Loucy (cell line): ENCODE measurements at regions not wholly inside any gene's neighbourhood (a gene's known extent, or its start where the extent isn't known, plus 50 kb on each side); places are given as distances from the start of the nearest gene placed in this dataset.

Experiments used
- H2AFZ ChIP-seq: fragments of 200-600 bp; sonication (generic); 2 replicates; pipeline ENCODE4 v1.6.0; 2016; ENCODE audit warnings: antibody characterized with exemption, mild to moderate bottlenecking, low read length, moderate library complexity
- H3F3A ChIP-seq: fragments of 200-600 bp; 2 replicates; pipeline ENCODE4 v1.6.0; 2016; ENCODE audit warnings: antibody characterized with exemption, low read depth, mild to moderate bottlenecking
- H3K27me3 ChIP-seq: fragments of 200-600 bp; sonication (generic); 2 replicates; pipeline ENCODE4 v1.6.1; 2014; ENCODE audit warnings: low read length, mild to moderate bottlenecking; ENCODE audit not compliant: insufficient read depth, poor library complexity, severe bottlenecking
- H3K36me3 ChIP-seq: fragments of 200-600 bp; sonication (generic); 2 replicates; pipeline ENCODE4 v1.6.1; 2016; ENCODE audit warnings: low read length; ENCODE audit not compliant: insufficient read depth
- H3K4me1 ChIP-seq: fragments of 200-600 bp; sonication (generic); 2 replicates; pipeline ENCODE4 v1.5.1; 2014; ENCODE audit warnings: low read length, mild to moderate bottlenecking; ENCODE audit not compliant: insufficient read depth, poor library complexity, severe bottlenecking
- H3K4me2 ChIP-seq: fragments of 200-600 bp; sonication (generic); 2 replicates; pipeline ENCODE4 v1.6.0; 2014; ENCODE audit warnings: antibody characterized with exemption, low read length, low read depth, mild to moderate bottlenecking; ENCODE audit not compliant: poor library complexity, severe bottlenecking
- H3K4me3 ChIP-seq: fragments of 200-600 bp; sonication (generic); 2 replicates; pipeline ENCODE4 v1.5.1; 2014; ENCODE audit warnings: low read length, mild to moderate bottlenecking, mixed read lengths; ENCODE audit not compliant: poor library complexity, severe bottlenecking
- H3K79me2 ChIP-seq: fragments of 200-600 bp; sonication (generic); 2 replicates; pipeline ENCODE4 v1.6.1; 2014; ENCODE audit warnings: low read length; ENCODE audit not compliant: insufficient read depth
- H3K9ac ChIP-seq: fragments of 200-600 bp; sonication (generic); 2 replicates; pipeline ENCODE4 v1.6.0; 2014; ENCODE audit warnings: mild to moderate bottlenecking, low read depth, low read length, moderate library complexity; ENCODE audit not compliant: poor library complexity, severe bottlenecking
- H3K9me2 ChIP-seq: fragments of 200-600 bp; sonication (generic); replicated peaks from 2 replicates; pipeline ENCODE4 v1.6.1; 2016; ENCODE audit warnings: low read depth, low read length, mixed read lengths
- H3K9me3 ChIP-seq: fragments of 200-600 bp; sonication (generic); 2 replicates; pipeline ENCODE4 v1.6.1; 2014; ENCODE audit warnings: mild to moderate bottlenecking, antibody characterized with exemption, low read length, low read depth; ENCODE audit not compliant: insufficient read depth
- H4K20me1 ChIP-seq: fragments of 200-600 bp; sonication (generic); 2 replicates; pipeline ENCODE4 v1.6.0; 2014; ENCODE audit warnings: antibody characterized with exemption, low read length, mild to moderate bottlenecking; ENCODE audit not compliant: insufficient read depth, poor library complexity, severe bottlenecking
- EZH2phosphoT487 ChIP-seq: fragments of 200-600 bp; IDR thresholded peaks from 2 replicates; pipeline ENCODE4 v1.6.1; 2018; ENCODE audit warnings: antibody characterized with exemption, mild to moderate bottlenecking, moderate library complexity, borderline replicate concordance
- TF ChIP-seq, protein P1 (sequence below): fragments of 200-600 bp; sonication (generic); conservative IDR thresholded peaks from 2 replicates; pipeline ENCODE4 v1.5.1; 2014; ENCODE audit warnings: mild to moderate bottlenecking, antibody characterized with exemption, low read length

DNA sequence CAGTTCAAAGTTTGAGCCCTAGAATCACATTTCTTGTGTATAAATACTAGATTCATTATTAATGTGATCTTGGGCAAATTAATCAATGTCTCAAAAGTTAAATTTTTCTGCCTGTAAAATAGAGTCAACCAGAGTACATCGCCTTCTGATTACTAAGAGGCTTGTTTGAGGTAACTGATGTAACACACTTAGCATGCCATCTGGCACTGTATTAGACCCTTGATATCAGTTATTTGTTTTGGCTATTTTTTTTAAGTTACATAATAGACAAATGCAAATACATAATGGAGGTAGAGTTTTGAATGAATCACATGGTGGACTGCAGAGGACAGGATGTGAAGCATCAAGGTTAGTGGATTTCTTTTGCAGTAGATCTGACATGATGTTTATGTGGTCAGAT, 298.4 kb downstream of the ADGRL2 start:
- no peak for TF ChIP-seq EZH2phosphoT487
- TF ChIP-seq, protein P1, sequence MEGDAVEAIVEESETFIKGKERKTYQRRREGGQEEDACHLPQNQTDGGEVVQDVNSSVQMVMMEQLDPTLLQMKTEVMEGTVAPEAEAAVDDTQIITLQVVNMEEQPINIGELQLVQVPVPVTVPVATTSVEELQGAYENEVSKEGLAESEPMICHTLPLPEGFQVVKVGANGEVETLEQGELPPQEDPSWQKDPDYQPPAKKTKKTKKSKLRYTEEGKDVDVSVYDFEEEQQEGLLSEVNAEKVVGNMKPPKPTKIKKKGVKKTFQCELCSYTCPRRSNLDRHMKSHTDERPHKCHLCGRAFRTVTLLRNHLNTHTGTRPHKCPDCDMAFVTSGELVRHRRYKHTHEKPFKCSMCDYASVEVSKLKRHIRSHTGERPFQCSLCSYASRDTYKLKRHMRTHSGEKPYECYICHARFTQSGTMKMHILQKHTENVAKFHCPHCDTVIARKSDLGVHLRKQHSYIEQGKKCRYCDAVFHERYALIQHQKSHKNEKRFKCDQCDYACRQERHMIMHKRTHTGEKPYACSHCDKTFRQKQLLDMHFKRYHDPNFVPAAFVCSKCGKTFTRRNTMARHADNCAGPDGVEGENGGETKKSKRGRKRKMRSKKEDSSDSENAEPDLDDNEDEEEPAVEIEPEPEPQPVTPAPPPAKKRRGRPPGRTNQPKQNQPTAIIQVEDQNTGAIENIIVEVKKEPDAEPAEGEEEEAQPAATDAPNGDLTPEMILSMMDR, result no peak
- Histone ChIP-seq H2AFZ (no peak overlapping the region), H3K36me3 (no peaks in the 10 kb centered on the region), H3K4me2 (no peak overlapping the region), H3K4me3 (no peak overlapping the region), H3K27me3 (no peaks in the 10 kb centered on the region), H3F3A (no peaks in the 10 kb centered on the region), H4K20me1 (no peaks in the 10 kb centered on the region), H3K4me1 (no peaks in the 10 kb centered on the region), H3K9ac (no peak overlapping the region), H3K79me2 (no peaks in the 10 kb centered on the region), H3K9me2 (no peaks in the 10 kb centered on the region), H3K9me3 (no peaks in the 10 kb centered on the region)

DNA sequence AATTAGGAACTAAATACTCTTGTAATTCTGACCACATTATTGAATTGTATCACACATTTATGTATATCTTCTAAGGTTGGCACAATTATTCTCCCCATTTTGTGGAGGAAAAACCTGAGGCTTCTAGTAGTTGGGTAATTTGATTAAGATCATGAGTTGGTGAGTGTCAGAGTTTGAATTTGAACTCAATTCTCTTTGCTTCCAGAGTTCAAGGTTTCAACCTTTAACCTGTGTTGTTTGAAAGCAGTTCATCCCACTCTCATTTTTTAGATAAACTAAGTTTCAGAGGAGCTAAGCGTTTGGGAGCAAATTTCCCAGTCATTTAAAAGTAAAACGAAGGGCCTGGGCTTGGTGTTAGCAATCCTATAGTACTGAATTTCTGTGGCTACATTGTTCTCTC, 293.4 kb downstream of the ADGRL2 start:
- Histone ChIP-seq H3F3A (no peaks in the 10 kb centered on the region), H2AFZ (no peak overlapping the region), H4K20me1 (no peaks in the 10 kb centered on the region), H3K27me3 (no peaks in the 10 kb centered on the region), H3K4me3 (no peak overlapping the region), H3K4me1 (no peaks in the 10 kb centered on the region), H3K4me2 (no peak overlapping the region), H3K79me2 (no peaks in the 10 kb centered on the region), H3K9ac (no peak overlapping the region), H3K36me3 (no peaks in the 10 kb centered on the region), H3K9me3 (no peaks in the 10 kb centered on the region), H3K9me2 (no peaks in the 10 kb centered on the region)
- no peak for TF ChIP-seq EZH2phosphoT487
- TF ChIP-seq, protein P1, result no peak

DNA sequence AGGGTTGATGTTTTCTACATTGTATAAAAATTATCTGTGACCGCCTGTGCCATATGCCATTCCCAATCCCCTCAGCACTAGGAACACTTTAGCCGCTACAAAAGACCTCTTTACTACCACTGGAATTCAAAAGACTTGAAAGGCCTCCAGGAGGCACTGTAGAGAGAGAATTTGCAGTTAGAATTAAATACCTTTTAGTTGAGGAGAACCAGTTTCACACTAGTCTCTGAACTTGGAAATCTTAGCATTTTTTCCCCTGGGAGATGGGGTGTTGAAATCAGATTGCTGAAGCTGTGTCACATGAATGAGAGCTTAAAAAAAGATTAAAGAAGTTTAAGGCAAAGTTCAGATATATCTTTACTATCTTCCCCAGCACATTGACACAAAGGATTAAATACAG, 291.0 kb downstream of the ADGRL2 start:
- Histone ChIP-seq H3K9me2 (no peaks in the 10 kb centered on the region), H3K79me2 (no peaks in the 10 kb centered on the region), H3K4me2 (no peak overlapping the region), H3K9me3 (no peaks in the 10 kb centered on the region), H3K36me3 (no peaks in the 10 kb centered on the region), H3K27me3 (no peaks in the 10 kb centered on the region), H3K9ac (no peak overlapping the region), H3K4me1 (no peaks in the 10 kb centered on the region), H3F3A (no peaks in the 10 kb centered on the region), H2AFZ (no peak overlapping the region), H4K20me1 (no peaks in the 10 kb centered on the region), H3K4me3 (no peak overlapping the region)
- TF ChIP-seq EZH2phosphoT487, result no peak
- TF ChIP-seq, protein P1, result peak; percentile 38
